ENCODE measurements at regions not wholly inside any gene's neighbourhood (a gene's known extent, or its start where the extent isn't known, plus 50 kb on each side); places are given as distances from the start of the nearest gene placed in this dataset.
A peak's percentile ranks its signal among the peaks of the same experiment; 100 is the strongest.

- H4K20me1 ChIP-seq (ENCODE audit: control insufficient read depth, extremely low read depth, insufficient read depth, low read length), result no peaks in the 10 kb centered on the region
- TF ChIP-seq EZH2 (IDR thresholded peaks at IDR 0.05; ENCODE audit: low read length, missing control alignments) (no peak), CTCF (conservative IDR thresholded peaks at IDR 0.05 in 1 of 2, IDR thresholded peaks at IDR 0.05 in 1 of 2; ENCODE audit: low read depth in 1 of 2, low read length in 2 of 2) (no peak)
Observed at GRCh38 chr12:72201457-72201856, 70.7 kb upstream of the TRHDE start.

GRCh38 chr12:72203764-72204335, 68.3 kb upstream of the TRHDE start:
- H2AFZ ChIP-seq (ENCODE audit: low read length), result no peak overlapping the region
- H3K27me3 ChIP-seq (ENCODE audit: control insufficient read depth, insufficient read depth, low read length), result no peaks in the 10 kb centered on the region
- no peak overlapping the region for H3K4me2 ChIP-seq (ENCODE audit: extremely low read depth, insufficient read depth, low read length)
- H3K27ac ChIP-seq (ENCODE audit: insufficient read depth, low read length), result no peak overlapping the region
- H3K9me3 ChIP-seq (ENCODE audit: control insufficient read depth, insufficient read depth, low read depth, low read length), result no peaks in the 10 kb centered on the region
- no peaks in the 10 kb centered on the region for H4K20me1 ChIP-seq (ENCODE audit: control insufficient read depth, extremely low read depth, insufficient read depth, low read length)
- H3K4me1 ChIP-seq (ENCODE audit: control insufficient read depth, extremely low read depth, insufficient read depth, low read length), result no peaks in the 10 kb centered on the region
- no peaks in the 10 kb centered on the region for H3K79me2 ChIP-seq (ENCODE audit: control insufficient read depth, insufficient read depth, low read length)
- no peak for DNase-seq (ENCODE audit: low read depth in 2 of 2)
- H3K36me3 ChIP-seq (ENCODE audit: control insufficient read depth, insufficient read depth, low read length), result no peaks in the 10 kb centered on the region
- TF ChIP-seq CTCF (conservative IDR thresholded peaks at IDR 0.05 in 1 of 2, IDR thresholded peaks at IDR 0.05 in 1 of 2; ENCODE audit: low read depth in 1 of 2, low read length in 2 of 2) (no peak), EZH2 (IDR thresholded peaks at IDR 0.05; ENCODE audit: low read length, missing control alignments) (no peak)
- H3K4me3 ChIP-seq (replicated peaks in 1 of 4; ENCODE audit: control extremely low read depth in 1 of 4, insufficient read depth in 1 of 4, low read depth in 3 of 4, low read length in 4 of 4), result no peak overlapping the region
- H3K9ac ChIP-seq (ENCODE audit: insufficient read depth, low read length), result no peak overlapping the region

More at GRCh38 chr12:72201457-72201856, 70.7 kb upstream of the TRHDE start:
- Histone ChIP-seq H2AFZ (ENCODE audit: low read length) (no peak overlapping the region), H3K4me2 (ENCODE audit: extremely low read depth, insufficient read depth, low read length) (no peak overlapping the region), H3K27me3 (ENCODE audit: control insufficient read depth, insufficient read depth, low read length) (no peaks in the 10 kb centered on the region), H3K27ac (ENCODE audit: insufficient read depth, low read length) (no peak overlapping the region), H3K4me3 (replicated peaks in 1 of 4; ENCODE audit: control extremely low read depth in 1 of 4, insufficient read depth in 1 of 4, low read depth in 3 of 4, low read length in 4 of 4) (no peak overlapping the region), H3K79me2 (ENCODE audit: control insufficient read depth, insufficient read depth, low read length) (no peaks in the 10 kb centered on the region), H3K4me1 (ENCODE audit: control insufficient read depth, extremely low read depth, insufficient read depth, low read length) (no peaks in the 10 kb centered on the region), H3K9me3 (ENCODE audit: control insufficient read depth, insufficient read depth, low read depth, low read length) (no peaks in the 10 kb centered on the region), H3K36me3 (ENCODE audit: control insufficient read depth, insufficient read depth, low read length) (no peaks in the 10 kb centered on the region), H3K9ac (ENCODE audit: insufficient read depth, low read length) (no peak overlapping the region)
- DNase-seq (ENCODE audit: low read depth in 2 of 2), result no peak

DNA sequence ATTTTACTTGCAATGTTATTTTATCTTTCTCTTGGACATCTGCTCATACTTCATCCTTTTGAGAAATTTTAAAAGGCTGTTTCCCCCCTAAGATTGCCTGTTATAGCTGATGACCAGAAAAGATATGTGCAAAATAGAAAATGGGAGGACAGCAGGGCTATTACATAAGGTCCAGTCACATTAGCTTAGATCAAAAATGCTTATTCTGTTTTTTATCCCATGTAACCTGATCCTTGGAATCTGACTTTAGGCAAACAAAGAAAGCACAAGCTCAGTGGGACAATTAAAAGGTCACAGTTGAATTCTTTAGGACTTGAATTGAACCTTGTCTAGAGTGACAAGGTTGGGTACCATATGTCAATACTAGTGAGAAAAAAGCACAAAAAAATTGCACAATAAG, 65.1 kb upstream of the TRHDE start:
- Histone ChIP-seq H2AFZ (ENCODE audit: low read length) (no peak overlapping the region), H3K4me1 (ENCODE audit: control insufficient read depth, extremely low read depth, insufficient read depth, low read length) (no peaks in the 10 kb centered on the region), H3K27me3 (ENCODE audit: control insufficient read depth, insufficient read depth, low read length) (no peaks in the 10 kb centered on the region), H3K9ac (ENCODE audit: insufficient read depth, low read length) (no peak overlapping the region), H3K36me3 (ENCODE audit: control insufficient read depth, insufficient read depth, low read length) (no peaks in the 10 kb centered on the region), H3K4me2 (ENCODE audit: extremely low read depth, insufficient read depth, low read length) (no peak overlapping the region), H4K20me1 (ENCODE audit: control insufficient read depth, extremely low read depth, insufficient read depth, low read length) (no peaks in the 10 kb centered on the region), H3K4me3 (replicated peaks in 1 of 4; ENCODE audit: control extremely low read depth in 1 of 4, insufficient read depth in 1 of 4, low read depth in 3 of 4, low read length in 4 of 4) (no peak overlapping the region), H3K9me3 (ENCODE audit: control insufficient read depth, insufficient read depth, low read depth, low read length) (no peaks in the 10 kb centered on the region), H3K79me2 (ENCODE audit: control insufficient read depth, insufficient read depth, low read length) (no peaks in the 10 kb centered on the region), H3K27ac (ENCODE audit: insufficient read depth, low read length) (no peak overlapping the region)
- DNase-seq (ENCODE audit: low read depth in 2 of 2), result peak in 1 of 2 donors; percentile 7
- TF ChIP-seq EZH2 (IDR thresholded peaks at IDR 0.05; ENCODE audit: low read length, missing control alignments) (no peak), CTCF (conservative IDR thresholded peaks at IDR 0.05 in 1 of 2, IDR thresholded peaks at IDR 0.05 in 1 of 2; ENCODE audit: low read depth in 1 of 2, low read length in 2 of 2) (no peak)

Data from fibroblast of lung (primary cell).